GM19395 (cell line): ENCODE measurements at regions not wholly inside any gene's neighbourhood (a gene's known extent, or its start where the extent isn't known, plus 50 kb on each side); places are given as distances from the start of the nearest gene placed in this dataset.

Experiments used
- ATAC-seq: cut with Tn5 transposase; IDR thresholded peaks from one replicate; pipeline ENCODE4 v1.9.1; 2021; ENCODE audit warnings: mild to moderate bottlenecking, moderate library complexity; ENCODE audit not compliant: unreplicated experiment

DNA sequence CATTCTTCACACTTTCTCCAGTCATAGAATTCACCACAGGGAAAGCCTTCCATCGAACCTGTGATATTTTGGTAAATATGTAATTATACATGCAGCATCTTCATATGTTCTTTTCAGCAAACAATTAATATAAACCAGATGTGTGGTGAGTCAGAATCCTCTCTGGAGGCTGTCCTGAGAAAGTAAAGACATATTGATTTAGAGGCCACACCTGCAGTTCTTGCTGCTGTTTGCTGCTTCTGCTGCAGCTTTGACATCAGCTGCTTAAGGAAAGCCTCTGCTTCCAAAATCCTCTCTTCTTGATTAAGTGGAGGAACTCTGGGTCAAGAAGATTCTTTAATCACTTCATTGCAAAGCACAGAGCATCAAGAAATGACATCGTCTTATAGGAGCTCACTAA, 568.8 kb upstream of the ZEB2 start:
- no peak for ATAC-seq

DNA sequence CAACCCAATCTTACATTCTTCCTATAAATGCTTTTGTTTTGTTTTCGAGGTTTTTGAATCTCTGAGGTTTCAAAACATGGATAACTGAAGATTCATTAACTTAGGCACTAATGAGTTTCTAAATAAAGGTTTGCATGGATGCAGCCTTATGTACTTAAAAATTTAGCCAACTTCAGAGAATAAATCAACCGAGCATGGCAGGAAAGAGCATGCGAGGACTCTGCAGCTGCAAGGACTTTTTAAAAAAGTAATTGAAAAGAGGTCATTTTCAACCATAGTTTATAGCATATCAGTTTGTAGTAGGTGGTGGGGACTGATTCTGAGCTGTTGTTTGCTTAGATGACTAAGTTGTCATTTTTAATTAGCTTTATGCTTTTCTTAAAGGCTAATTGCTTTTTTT, 567.0 kb upstream of the ZEB2 start:
- ATAC-seq = no peak

DNA sequence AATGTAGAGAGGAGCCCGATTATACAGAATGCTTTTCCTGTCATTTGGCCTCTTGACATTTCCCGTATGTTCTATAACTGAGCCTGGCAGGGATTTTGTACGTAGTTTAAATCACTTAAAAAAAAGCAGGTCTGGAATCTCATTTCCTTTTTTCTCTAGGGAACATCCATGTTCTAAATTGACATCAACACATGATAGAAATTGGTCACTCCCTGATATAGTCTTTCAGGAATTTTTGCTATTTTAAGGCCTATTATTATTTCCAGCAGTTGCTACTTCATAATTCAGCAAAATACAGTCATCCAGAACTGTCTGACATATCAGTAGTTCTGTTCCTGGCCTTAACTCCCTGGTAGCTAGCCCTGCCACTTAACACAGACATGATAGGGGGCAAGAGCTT, 565.7 kb upstream of the ZEB2 start:
- no peak for ATAC-seq

DNA sequence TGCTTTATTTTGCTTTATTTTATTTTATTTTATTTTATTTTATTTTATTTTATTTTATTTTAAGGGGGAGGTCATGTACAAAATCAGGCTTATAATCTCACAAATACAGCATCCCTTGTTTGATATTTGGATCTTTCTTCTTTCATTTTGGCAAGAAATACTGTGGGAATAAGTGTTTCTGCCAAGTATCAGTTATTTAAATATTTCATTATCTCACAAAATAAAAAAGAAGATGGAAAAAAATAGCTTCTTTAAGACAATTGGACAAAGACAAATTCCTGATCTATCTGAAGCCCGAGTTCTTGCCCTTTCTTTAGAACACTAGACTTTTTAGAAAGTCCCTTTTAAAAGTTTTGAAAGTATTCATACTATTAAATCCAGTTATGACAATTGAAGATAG, 560.5 kb upstream of the ZEB2 start:
- no peak for ATAC-seq

DNA sequence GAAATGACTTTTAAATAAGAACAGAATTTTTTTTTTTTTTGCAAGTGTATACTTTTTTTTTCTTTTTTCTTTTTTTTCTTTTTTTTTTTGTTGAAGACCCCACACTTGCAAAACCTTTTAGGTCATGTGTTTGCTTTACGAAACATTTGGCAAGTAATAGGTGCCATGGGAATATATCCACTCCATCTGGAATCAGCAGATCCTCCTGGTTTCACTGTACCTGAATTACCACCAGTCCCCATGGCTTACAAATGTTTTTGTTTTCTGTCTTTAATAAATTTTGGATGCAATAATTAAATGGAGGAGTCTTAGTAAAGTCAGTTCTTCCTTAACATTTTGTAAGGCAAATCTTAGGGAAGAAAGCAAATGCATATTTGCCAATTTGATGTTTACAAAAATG, 559.7 kb upstream of the ZEB2 start:
- ATAC-seq = no peak

DNA sequence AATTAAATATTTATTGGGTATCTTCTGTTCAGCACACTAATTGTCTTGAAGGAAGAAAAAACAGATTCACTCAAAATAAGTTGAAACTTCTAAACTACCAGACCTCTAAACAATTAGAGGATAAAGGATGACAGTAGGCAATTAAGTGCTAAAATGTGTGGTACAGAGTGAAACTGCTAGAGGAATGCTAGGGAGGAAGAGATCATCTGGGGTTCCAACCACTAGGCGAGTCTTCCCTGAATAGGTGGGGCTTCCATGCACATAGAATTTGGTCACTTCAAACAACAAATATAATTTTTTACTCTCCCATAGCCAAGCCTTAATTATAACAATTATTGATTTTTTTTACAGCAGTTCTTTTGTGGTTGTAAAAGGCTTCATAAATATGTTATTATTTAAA, 559.0 kb upstream of the ZEB2 start:
- ATAC-seq = no peak

DNA sequence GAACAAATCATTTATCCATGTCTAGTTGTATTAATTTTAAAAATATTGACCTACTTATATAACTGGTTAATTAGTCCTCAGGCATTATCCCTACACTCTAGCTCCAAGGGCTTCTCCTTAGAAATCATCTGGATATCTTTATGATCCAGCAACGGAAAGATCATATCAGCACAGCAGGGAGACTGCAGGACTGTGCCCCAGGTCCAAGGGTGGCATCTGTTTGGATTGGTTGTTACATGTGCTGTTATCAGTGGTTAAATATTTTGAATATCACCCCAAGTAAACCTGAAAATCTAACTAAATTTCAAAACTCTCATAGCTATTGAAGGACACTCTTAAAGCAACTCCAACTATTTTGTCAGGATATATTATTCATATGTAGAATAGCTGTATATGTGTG, 556.2 kb upstream of the ZEB2 start:
- no peak for ATAC-seq

DNA sequence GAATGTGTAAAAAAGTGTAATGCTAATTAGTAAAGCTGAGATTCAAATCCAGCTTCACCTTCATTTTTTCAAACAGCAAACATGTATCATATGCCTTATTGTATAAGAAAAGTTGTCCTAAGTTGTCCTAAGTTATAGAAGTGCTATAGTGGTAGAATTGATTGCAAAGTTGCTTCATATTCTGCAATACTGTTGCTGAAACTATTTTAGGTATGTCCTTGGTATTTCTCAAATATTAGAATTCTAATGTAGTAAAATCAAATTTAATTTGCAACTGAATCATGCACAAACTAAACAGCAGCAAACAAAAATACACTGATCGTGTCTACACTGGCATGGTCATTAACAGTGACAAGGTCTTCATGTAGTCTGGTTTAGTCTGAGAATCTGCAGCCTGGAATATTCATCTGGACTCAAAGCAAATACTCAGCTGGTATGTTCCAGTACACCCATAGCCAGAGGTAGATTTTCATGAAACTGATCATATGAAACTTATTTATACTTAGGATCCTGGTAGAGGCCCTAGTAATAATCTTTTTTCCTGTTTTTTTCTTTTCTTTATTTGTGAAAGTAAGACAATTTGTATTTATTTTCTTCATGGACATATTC, 555.6 kb upstream of the ZEB2 start:
- ATAC-seq = no peak

DNA sequence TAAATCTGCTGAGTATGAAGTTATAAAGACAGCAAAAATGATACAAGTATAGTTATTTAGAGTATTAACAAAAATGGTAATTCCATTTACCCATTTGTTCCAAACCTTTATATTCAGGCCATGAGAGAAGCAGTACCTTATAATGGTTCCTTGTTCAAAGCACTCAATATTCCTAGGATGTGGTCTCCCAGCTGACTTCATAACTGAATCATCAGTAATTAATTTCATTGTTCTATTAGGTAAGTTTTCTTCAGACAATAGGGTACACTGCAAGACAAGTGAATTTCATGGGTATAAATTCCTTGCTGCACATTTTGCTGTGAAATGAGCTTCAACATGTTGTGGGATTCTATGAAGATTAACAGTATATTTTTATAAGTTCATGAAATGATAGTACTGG, 550.8 kb upstream of the ZEB2 start:
- ATAC-seq = no peak

DNA sequence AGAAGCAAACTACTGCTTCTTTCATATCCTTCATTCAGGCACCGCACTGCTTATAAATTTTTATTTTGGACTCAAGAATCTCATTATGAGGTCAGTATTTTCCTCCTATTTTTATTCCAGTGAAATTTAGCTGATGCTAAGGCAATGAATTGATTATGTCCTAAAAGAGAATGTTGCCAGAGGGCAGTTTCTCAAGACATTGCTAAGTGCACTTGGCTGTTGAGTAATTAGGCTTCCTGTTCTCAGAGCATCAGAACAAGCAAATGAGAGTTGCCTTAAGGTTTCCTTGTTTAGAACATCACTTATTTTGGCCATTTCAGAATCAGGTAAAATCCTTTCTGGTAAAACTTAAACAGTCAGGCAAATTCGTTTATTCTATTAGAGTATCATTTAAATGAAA, 548.6 kb upstream of the ZEB2 start:
- no peak for ATAC-seq

DNA sequence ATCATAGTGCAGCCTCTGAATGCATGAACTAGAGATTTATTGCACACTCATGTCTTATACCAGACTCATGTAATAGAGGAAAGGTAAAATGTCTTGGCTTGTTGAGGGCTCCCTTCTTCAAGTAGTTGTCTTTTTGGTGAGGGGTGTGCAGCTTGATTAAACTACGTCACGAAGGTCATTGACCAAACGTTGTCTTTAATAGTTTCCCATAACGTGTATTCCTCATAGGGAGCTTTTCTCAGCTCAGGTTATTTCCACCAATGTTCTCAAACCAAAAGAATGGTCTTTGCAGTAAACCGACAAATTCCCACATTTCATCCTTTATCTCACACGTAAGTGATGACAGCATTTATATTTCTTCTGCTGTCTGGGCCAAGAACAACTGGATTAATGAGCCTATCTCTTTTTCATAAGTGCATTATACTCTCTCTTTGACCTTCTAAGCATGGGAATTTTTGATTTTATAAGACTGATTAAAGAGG, 547.7 kb upstream of the ZEB2 start:
- no peak for ATAC-seq

DNA sequence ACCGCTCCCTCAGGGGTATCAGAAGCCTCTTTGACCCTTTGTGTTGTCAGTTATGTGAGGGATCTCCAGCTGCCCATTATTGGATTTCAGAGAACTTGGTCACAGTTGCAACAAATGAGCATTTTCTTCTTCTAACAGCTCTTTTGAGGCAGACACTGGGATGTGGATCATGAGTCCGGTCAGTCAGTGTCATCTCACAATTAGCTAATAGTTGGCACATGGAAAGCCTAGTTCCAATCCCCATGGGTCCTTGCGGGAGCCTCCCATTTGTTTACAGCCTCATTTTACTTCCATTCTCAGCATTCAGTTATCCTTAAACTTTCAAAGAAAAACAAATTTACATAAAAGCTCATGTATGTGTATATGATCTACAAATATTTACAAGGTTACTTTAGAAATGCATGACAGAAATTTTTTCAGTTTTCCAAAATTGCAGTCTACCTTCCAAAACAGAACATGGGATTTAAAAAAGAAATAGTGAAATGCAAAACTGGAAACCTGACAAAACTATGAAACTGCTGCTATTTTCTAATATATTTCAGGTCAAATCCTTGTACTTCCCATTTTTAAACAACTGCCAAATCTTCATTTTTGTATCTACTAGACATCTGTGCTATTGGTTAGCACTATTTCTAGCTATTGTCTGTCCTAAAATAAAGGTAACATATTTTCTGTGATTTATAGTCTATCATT, 547.1 kb upstream of the ZEB2 start:
- ATAC-seq = no peak

DNA sequence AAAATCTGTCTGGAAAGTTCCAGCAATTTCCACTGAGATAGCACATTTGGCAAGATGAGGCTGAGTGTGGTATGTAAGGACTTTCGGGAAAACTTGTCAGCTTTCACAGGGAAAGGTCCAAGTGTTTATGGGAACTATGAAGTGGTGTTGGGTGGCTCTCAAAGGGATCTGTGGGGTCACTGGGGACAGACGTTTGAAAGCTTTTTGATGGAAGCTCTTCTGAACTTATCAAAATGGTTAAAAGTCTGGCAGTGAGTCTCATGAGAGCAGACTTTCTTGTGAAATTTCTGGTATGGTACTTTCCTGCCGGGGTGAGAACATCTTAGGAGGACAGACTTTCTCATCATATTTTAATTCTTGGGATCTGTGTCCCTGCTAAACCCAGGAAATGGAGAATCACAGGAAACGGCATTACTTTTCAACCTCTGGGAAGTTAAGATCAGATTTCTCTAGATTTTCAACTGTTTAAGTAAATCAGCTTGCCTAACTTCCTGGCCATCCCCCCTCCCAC, 546.3 kb upstream of the ZEB2 start:
- no peak for ATAC-seq

DNA sequence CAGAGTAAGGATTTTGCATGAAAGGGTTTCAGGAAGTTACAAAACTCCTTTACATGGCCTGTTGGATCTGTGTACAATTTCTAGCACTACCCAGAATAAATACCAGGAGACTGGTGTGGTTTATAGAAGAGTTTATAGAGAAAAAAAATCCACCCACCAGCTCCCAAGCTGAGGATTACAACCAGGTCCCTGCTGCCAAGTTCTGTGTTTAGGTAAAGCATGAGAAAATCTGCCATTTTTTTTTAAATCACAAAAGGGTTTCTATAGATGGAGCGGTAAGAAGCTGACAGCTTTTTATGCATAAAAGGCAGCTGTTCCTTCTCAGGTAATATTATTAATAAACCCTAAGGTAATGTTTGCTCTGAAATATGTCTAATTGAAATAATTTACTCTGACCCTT, 545.4 kb upstream of the ZEB2 start:
- ATAC-seq = no peak

DNA sequence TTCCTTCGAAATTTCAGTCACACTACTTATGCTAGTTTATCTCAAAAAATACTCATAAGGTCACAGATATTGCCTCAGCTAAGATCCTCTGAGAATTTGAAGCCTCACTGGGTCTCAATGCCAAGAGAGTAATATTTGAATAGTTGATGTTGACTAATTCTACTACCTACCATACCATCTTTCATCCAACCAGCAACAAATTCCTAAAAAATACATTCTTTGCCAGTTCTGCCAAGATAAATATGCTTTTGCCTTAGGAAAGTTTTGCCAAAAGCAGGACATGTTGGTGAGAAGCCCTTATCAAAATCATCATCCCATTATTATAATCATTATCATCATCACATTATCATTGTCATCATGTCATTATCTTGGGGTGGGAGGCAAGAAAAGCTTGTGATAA, 544.6 kb upstream of the ZEB2 start:
- no peak for ATAC-seq

DNA sequence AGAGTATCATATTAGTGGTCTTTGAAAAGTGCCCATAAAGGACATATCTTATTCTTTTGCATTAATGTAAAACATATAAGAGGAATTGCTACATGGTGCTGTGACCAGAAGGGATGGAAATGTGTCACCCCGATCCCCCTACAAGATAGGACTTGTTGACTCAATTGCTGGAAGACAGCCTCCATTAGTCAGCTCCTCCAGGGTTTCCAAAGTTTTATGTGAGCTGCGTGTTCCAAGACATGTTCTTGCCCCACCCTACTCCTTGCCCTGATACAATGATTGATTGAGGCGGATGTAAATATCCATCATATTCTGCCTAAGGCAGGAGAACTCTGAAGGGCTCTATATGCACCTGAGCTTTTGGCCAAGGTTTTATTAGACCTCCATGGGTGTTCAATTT, 541.0 kb upstream of the ZEB2 start:
- ATAC-seq = no peak

DNA sequence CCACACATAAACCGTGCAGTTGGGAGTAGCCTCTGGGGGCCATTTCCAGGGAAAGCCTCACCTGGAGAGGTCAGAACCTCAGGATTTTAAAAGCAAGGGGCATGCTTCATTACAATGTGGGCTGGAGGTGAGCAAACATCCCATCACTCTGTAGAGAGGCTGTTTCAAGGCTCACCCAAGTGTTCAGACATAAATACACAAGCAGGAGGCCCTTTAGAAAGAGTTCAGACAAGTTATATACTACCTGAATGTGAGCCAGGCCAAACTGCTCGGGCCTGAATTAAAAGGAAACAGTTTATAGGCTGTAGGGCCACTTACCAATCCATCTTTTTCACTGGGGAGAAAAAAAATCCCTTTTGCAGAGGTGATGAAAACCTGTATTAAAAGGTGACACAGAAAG, 540.0 kb upstream of the ZEB2 start:
- no peak for ATAC-seq

DNA sequence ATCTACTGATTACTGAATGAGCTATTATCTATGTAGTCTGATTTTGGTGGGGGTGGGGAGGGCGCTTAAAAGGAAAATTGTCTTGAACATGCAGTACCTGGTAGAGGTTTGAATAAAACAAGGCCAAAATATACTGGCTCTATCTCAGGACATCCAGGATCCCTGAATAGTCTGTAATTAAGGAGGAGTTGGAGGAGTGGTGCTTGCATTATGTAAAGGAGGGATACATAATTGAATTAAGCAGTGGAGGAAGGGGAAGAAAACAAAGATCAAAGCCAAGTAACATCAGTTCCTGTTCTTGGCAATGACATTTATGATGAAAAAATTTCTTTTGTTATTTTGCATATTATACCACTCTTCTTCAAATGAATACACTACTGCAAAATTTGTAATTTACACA, 539.4 kb upstream of the ZEB2 start:
- no peak for ATAC-seq

DNA sequence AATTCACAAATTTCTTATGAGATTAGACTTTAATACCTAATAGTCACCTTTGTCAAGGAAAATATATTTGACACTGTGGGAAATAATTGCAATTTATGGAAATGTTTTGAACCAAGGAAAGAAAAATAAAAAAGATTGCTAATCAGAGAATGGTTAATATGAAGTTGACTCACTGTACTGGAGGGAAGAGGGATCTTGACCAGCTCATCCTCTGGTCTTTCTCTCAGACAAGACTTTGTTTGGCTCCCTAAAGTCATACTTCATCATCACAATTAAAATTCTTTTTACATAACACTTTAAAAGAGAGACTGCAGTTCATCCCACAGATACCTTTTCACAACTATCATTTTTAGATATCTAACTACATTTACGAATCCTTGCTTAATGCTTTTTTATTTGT, 538.5 kb upstream of the ZEB2 start:
- no peak for ATAC-seq

DNA sequence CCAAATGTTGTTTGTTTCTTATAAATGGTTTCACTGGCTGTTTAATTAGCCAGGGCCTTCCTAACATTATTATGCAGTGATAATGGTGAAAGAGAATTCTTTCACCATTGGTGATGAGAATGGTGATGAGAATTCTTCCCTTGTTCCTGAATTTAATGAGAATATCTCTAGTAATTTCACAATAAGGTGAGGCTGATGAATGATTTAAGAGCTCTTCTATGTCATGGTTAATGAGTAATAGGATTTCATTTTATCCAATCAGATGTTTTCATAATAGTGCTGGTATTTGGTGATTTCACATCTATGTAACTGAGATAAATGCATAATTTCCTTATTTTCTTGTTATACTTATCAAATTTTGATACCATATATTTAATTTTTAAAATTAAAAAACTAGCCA, 535.7 kb upstream of the ZEB2 start:
- no peak for ATAC-seq

DNA sequence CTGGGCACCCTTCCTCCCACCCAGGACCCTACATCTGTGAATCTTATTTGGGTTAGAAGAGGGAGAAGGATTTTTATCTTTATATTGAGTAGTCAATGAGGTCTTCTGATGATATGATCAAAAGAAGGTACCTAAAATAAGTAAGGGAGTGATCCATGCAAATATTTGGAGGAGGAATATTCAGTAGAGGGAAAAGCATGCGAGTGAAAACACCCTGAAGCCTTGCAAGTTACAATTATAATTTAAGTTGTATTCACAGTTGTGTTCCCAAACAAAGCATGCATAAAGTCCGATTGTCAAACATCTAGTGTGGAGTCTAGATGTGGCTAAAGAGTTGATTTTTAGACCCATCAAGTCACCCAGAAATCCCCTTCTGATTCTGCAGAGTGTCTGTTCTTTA, 530.2 kb upstream of the ZEB2 start:
- ATAC-seq = no peak

DNA sequence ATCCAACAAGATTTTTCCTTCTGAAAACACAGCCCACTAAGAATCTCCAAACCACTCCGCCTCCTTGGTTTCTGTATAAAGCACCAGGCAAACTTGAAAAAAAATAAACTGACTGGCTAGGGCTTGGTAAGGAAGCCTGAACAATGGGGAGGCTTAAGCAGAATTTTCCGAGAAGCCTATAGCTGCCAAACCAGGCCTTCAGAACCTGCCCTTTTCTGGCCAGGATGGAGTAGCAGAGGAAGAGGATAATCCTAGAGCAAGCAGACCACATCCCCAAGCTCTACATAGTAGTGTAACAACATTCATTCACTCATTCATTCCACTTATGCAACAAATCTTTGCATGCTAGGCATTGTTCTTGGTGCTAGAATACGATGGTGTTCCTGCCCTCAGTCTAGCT, 529.6 kb upstream of the ZEB2 start:
- no peak for ATAC-seq

DNA sequence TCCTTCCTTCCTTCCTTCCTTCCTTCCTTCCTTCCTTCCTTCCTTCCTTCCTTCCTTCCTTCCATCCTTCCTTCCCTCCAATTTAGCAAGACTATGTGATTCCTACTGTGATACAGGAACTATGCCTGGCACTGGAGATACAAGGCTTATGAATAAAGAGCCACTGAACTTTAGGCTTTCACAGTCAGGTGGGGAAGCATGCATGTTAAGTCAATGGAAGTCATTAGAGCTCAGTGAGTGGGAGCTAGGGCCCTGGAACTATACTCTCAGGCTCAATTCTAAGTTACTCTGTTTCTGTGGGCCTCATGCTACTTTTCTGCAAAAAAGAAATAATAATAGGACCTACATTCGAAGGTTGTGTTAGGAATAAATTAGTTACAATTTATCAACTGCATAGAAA, 527.6 kb upstream of the ZEB2 start:
- ATAC-seq = no peak
